T-helper 1 cell treated with Interleukin-12 subunit alpha and Interleukin-12 subunit beta and Interleukin-4 antibody, amounts not matched to agents 30 ng/mL and 1 ng/mL, for 36 hours (primary cell): ENCODE measurements at regions not wholly inside any gene's neighbourhood (a gene's known extent, or its start where the extent isn't known, plus 50 kb on each side); places are given as distances from the start of the nearest gene placed in this dataset.
"Not testable (repeated sequence)": the region's sequence is repeated elsewhere in the genome, so short reads cannot be mapped to it uniquely, and the experiment has no call there.

Source experiments
- intact Hi-C: fragments of 100-400 bp; cut with micrococcal nuclease; formaldehyde crosslinking; loops from one replicate; pipeline ENCODE4 v1.15.1; 2024

DNA sequence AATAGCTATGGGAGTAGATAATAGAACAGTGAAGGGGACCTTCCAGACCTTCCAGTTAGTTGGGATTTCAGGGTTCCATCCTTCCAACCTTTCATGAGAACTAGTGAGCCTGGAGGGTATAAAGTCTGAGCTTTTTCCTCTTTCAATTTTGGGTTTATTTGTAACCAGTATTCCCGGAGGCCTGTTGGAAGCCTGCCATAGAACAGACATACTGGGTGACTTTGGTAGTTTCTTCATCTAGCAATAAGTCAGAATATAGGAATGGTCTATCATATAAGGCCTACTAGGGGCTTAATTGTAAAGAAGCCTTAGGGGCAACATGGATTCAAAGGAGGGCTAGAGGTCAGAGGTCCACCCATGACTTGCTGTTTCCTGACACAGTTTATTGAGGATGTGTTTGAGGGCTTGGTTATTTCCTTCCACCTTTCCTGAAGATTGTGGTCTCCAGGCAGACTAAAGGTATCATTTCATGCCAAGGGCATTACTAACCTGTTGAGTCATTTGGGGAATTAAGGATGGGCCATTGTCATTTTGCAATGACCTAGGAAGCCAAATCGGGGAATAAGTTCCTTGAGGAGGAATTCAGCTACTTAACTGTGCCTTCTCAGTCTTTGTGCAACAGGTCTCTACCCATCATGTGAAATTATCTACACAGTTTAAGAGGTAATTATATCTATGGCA is 410.3 kb downstream of the SLC6A15 start:
- intact Hi-C loops = loop anchor here (10.0 kb wide), 2 partner anchors 678 to 1498 kb away; no protein-coding TSS in a partner anchor

GRCh38 chr12:84497819-84498218 is 414.8 kb downstream of the SLC6A15 start:
- intact Hi-C loops = no loop called here

DNA sequence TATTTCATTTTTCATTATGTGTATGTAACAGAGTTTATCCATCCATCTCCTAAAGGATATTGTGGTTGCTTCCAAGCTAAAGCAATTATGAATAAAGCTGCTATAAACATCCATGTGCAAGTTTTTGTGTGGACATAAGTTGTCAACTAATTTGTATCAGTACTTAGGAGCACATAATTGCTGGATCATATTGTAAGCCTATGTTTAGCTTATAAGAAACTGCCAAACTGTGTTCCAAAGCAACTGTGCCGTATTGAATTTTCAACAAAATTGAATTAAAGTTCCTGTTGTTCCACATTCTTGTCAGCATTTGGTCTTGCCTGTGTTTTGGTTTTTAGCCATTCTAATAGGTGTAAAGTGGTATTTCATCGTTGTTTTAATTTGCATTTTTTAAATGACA is 416.9 kb downstream of the SLC6A15 start:
- intact Hi-C loops = no loop called here

- intact Hi-C loops = no loop called here
Observed at GRCh38 chr12:84492351-84492883, 420.2 kb downstream of the SLC6A15 start.

DNA sequence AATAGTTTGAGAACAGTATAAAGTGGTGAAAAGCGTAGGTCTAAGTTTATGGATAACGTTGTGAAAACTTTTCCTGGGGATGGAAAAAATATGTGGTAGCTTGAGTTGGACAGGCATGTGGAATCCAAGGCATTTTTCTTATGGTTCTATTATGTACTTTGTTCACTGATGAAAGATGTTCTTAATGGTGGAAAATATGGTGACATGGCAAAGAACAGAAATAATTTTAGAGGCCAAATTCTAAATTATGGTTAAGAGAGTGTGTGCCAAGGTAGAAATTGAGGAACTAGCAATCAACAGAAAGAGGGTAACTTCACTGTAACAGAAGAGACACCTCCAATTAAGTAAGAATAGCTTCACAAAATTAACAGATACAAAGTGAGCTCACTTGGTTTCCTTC is 427.8 kb downstream of the SLC6A15 start:
- intact Hi-C loops = no loop called here

DNA sequence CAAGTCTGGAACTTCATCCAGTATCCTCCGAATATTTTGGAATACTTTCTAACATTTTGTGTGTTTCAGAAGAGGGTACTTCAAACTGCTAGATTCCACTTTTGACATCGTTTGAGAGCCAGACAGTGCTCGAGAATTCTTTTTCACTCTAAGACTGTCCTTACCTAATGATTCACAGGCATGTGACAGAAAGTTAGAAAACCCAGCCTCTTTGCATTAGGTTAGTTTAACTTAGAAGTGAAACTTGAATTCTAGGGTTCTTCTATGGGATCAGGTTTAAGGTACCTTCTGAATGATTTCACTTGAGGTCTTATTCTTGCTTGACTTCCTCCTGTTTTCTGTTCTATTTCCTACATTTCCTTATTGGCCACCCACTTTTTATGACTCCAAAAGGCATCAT is 431.8 kb downstream of the SLC6A15 start:
- intact Hi-C loops = no loop called here

DNA sequence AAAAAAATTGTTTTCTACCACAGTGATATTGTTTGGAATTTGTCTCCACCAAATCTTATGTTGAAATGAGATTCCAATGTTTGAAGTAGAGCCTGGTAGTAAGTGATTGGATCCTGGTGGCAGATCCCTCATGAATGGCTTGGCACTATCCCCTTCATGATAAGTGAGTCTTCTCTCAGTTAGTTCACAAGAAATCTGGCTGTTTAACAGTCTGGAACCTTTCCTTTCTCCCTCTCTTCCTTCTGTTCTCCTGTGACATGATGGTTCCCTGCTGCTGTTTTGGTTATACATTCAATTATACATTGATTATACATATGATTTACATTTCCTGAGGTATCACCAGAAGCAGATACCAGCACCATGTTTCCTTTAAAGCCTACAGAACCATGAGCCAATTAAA is 442.2 kb downstream of the SLC6A15 start:
- intact Hi-C loops = no loop called here

GRCh38 chr12:84464616-84465015 is 448.0 kb downstream of the SLC6A15 start:
- intact Hi-C loops = no loop called here

- intact Hi-C loops = no loop called here
Observed at GRCh38 chr12:84463741-84464495, 448.7 kb downstream of the SLC6A15 start.

DNA sequence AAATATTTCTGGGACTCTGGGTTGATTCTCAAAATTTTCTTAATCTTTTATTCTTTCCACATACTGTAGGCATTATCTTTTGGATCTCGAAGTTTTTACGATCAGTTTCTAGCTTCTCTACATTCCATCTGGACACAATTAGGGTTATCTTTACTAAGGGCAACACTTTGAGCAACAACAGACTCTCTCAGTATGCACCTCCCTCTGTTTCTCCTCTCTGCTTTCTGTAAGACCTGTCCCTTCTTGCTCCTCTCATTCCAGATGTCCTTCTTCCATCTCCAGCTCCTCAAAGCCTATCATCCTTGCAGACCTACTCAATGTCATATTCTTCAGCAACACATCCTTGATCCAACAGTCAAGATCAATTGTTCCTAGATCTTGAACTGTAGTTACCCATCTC is 457.0 kb downstream of the SLC6A15 start:
- intact Hi-C loops = no loop called here

DNA sequence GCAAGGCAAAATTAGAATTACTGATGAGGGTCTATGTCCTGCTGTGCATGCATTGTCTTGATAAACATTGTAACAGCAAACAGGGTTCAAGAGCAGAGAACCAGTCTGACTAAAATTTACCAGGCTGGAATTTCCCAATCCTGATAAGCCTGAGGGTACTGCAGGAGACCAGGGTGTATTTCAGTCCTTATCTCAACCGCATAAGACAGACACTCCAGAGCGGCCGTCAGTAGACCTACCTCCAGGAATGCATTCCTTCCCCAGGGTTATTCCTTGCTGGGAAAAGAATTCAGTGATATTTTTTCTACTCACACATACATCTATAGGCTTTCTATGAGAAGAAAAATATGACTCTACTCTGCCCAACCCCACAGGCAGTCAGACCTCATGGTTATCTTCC is 466.1 kb downstream of the SLC6A15 start:
- intact Hi-C loops = not testable (repeated sequence)

GRCh38 chr12:84436134-84436533 is 476.5 kb downstream of the SLC6A15 start:
- intact Hi-C loops = no loop called here

GRCh38 chr12:84435682-84436081 is 476.9 kb downstream of the SLC6A15 start:
- intact Hi-C loops = no loop called here

- intact Hi-C loops = no loop called here
Observed at GRCh38 chr12:84422340-84422739, 490.3 kb downstream of the SLC6A15 start.

GRCh38 chr12:84421103-84421502 is 491.5 kb downstream of the SLC6A15 start:
- intact Hi-C loops = no loop called here

GRCh38 chr12:84416626-84417025 is 496.0 kb downstream of the SLC6A15 start:
- intact Hi-C loops = loop anchor here (1.0 kb wide), 1 partner anchor 43 kb away; no protein-coding TSS in a partner anchor

GRCh38 chr12:84415946-84416345 is 496.7 kb downstream of the SLC6A15 start:
- intact Hi-C loops = no loop called here

DNA sequence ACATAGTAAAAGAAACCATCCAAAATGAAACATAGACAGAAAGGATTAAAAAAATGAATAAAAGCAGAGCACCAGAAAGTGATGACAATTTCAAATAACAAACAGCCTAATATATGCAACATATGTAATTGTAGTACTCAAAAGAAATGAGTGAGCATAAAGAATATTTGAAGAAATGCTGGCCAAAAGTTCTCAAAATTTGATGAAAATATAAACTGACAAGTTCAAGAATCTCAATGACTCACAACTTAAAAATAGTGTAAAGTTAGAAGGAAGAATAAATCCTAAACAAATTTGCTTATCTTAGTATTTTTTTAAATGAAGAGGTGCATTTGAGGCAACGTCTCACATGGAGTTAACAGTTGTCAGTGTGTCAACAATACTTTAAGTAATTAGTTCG is 498.9 kb downstream of the SLC6A15 start:
- intact Hi-C loops = no loop called here

DNA sequence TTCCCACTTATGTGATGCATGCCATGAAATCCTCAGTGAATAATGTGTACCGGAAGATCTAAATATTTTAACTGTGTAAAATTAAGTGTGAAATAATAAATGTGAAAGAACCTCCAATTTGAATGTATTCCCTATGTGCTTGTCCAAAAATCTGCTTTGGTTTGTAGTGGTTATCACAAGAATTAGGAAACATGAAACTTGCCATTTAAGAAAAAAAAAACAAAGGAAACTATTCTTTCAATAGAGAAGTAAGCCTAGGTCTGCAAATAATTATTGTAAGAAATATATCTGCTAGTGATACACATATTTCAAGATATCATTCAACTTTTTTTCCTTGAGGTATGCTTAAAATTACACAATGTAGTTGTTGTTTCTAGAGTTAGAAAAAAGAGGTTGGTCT is 500.4 kb downstream of the SLC6A15 start:
- intact Hi-C loops = no loop called here

- intact Hi-C loops = no loop called here
Observed at GRCh38 chr12:84411031-84411430, 501.6 kb downstream of the SLC6A15 start.

DNA sequence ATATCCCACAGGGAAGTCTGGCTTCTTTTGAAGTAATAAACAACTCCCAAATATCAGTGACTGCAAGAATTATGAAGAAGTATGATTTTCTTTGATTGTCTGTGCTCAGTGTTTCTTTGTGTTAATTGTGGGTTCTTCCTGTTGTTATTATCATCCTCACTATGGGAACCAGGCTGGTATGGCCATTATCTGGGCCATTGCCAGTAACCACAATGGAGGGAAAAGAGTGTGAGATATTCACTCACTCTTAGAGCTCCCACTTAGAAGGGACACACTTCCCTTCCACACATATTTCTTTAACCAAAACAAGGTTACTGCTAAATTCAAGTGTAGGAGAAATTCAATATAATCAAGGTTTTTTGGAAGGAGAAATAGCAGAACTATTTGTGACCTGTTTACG is 503.7 kb downstream of the SLC6A15 start:
- intact Hi-C loops = no loop called here

DNA sequence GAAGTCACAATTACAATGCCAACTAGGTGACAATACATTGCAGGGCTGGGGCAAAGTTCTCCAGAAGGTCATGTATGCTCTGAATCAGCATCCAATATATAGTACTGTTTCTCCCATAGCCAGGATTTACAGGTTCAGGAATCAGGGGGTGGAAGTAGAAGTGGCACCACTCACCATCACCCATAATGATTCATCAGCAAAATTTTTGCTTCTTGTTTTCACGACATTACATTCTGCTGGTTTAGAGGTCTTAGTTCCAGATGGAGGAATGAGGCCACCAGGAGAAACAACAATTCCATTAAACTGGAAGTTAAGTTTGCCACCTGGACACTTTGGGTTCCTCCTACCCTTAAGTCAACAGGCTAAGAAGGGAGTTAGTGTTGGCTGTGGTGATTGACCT is 505.9 kb downstream of the SLC6A15 start:
- intact Hi-C loops = not testable (repeated sequence)

- intact Hi-C loops = loop anchor here (5.0 kb wide), 1 partner anchor 1711 kb away; the partner anchor contains the start of gene TMTC2
Observed at GRCh38 chr12:84397846-84398245, 514.8 kb downstream of the SLC6A15 start.
